DND-41 (cell line): ENCODE measurements at regions not wholly inside any gene's neighbourhood (a gene's known extent, or its start where the extent isn't known, plus 50 kb on each side); places are given as distances from the start of the nearest gene placed in this dataset.

ENCODE experiments used
- ATAC-seq: fragments of 200-7000 bp; cut with Tn5 transposase; 3 replicates; pipeline ENCODE4 v1.9.1; 2021; ENCODE audit warnings: low read depth; ENCODE audit not compliant: insufficient read depth
- DNase-seq: peaks from one replicate; pipeline ENCODE4 v3.0.0-alpha.2; 2020
- H2AFZ ChIP-seq: 2 replicates; pipeline ENCODE4 v1.6.0; 2012; ENCODE audit warnings: low read depth, low read length
- H3K27ac ChIP-seq: 2 replicates; pipeline ENCODE4 v1.5.1; 2012; ENCODE audit warnings: low read length, inconsistent platforms
- H3K27me3 ChIP-seq: fragments of 200-600 bp; sonication (generic); 2 replicates; pipeline ENCODE4 v1.6.0; 2012; ENCODE audit warnings: low read length, mild to moderate bottlenecking, inconsistent platforms; ENCODE audit not compliant: insufficient read depth, poor library complexity
- H3K36me3 ChIP-seq: 2 replicates; pipeline ENCODE4 v1.5.1; 2012; ENCODE audit warnings: low read length, inconsistent platforms; ENCODE audit not compliant: insufficient read depth
- H3K4me1 ChIP-seq: 2 replicates; pipeline ENCODE4 v1.5.1; 2012; ENCODE audit warnings: mild to moderate bottlenecking, low read length; ENCODE audit not compliant: insufficient read depth
- H3K4me2 ChIP-seq: 2 replicates; pipeline ENCODE4 v1.6.0; 2012; ENCODE audit warnings: mild to moderate bottlenecking, moderate library complexity, low read length, inconsistent platforms; ENCODE audit not compliant: insufficient read depth
- H3K4me3 ChIP-seq, 2 experiments: fragments of 200-600 bp in 1 of 2; shearing (Covaris generic) in 1 of 2; 2 replicates each; pipeline ENCODE4 v1.5.1; 2012 to 2016; ENCODE audit warnings: inconsistent platforms in 2 of 2, low read length in 2 of 2, mild to moderate bottlenecking in 2 of 2, low read depth in 1 of 2, moderate library complexity in 1 of 2
- H3K79me2 ChIP-seq: 2 replicates; pipeline ENCODE4 v1.6.0; 2012; ENCODE audit warnings: low read length, inconsistent platforms; ENCODE audit not compliant: insufficient read depth
- H3K9ac ChIP-seq: 2 replicates; pipeline ENCODE4 v1.6.0; 2012; ENCODE audit warnings: low read depth, mild to moderate bottlenecking, inconsistent platforms, low read length, moderate library complexity
- H3K9me3 ChIP-seq: 2 replicates; pipeline ENCODE4 v1.5.1; 2012; ENCODE audit warnings: low read length, moderate library complexity, mild to moderate bottlenecking, inconsistent platforms; ENCODE audit not compliant: insufficient read depth, severe bottlenecking
- H4K20me1 ChIP-seq: 2 replicates; pipeline ENCODE4 v1.6.0; 2012; ENCODE audit warnings: low read length; ENCODE audit not compliant: insufficient read depth
- EZH2 ChIP-seq: IDR thresholded peaks from 3 replicates; pipeline ENCODE4 v1.6.1; 2012; ENCODE audit warnings: borderline replicate concordance, low read depth, mild to moderate bottlenecking, moderate library complexity, low read length, inconsistent platforms; ENCODE audit not compliant: severe bottlenecking
- TF ChIP-seq, protein P1 (sequence below): IDR thresholded peaks from 2 replicates; pipeline ENCODE4 v1.5.1; 2012; ENCODE audit warnings: borderline replicate concordance, low read length, moderate library complexity, mild to moderate bottlenecking; ENCODE audit not compliant: poor library complexity, severe bottlenecking; ENCODE audit errors: extremely low read depth

GRCh38 chr2:118209727-118210126, 121.5 kb downstream of the INSIG2 start:
- DNase-seq (no peak), ATAC-seq (no peak)
- no peak overlapping the region for H3K4me3 ChIP-seq
- TF ChIP-seq, protein P1, sequence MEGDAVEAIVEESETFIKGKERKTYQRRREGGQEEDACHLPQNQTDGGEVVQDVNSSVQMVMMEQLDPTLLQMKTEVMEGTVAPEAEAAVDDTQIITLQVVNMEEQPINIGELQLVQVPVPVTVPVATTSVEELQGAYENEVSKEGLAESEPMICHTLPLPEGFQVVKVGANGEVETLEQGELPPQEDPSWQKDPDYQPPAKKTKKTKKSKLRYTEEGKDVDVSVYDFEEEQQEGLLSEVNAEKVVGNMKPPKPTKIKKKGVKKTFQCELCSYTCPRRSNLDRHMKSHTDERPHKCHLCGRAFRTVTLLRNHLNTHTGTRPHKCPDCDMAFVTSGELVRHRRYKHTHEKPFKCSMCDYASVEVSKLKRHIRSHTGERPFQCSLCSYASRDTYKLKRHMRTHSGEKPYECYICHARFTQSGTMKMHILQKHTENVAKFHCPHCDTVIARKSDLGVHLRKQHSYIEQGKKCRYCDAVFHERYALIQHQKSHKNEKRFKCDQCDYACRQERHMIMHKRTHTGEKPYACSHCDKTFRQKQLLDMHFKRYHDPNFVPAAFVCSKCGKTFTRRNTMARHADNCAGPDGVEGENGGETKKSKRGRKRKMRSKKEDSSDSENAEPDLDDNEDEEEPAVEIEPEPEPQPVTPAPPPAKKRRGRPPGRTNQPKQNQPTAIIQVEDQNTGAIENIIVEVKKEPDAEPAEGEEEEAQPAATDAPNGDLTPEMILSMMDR, result no peak
- no peak for TF ChIP-seq EZH2
- H3K27me3 ChIP-seq, result peaks cover 4% of the 10 kb centered on the region
- no peaks in the 10 kb centered on the region for H3K9me3 ChIP-seq
- no peak overlapping the region for H3K4me2 ChIP-seq
- no peak overlapping the region for H2AFZ ChIP-seq
- H3K27ac ChIP-seq, result no peak overlapping the region
- H4K20me1 ChIP-seq, result no peaks in the 10 kb centered on the region; the same call in 1 of the 2 replicates
- no peaks in the 10 kb centered on the region for H3K36me3 ChIP-seq
- no peaks in the 10 kb centered on the region for H3K4me1 ChIP-seq
- no peak overlapping the region for H3K9ac ChIP-seq
- H3K79me2 ChIP-seq, result no peaks in the 10 kb centered on the region

GRCh38 chr2:118207889-118208288, 119.6 kb downstream of the INSIG2 start:
- no peaks in the 10 kb centered on the region for H3K9me3 ChIP-seq
- no peaks in the 10 kb centered on the region for H3K36me3 ChIP-seq
- no peak overlapping the region for H3K4me2 ChIP-seq
- H3K9ac ChIP-seq, result no peak overlapping the region
- no peaks in the 10 kb centered on the region for H3K4me1 ChIP-seq
- H3K27me3 ChIP-seq, result peaks cover 4% of the 10 kb centered on the region
- no peak overlapping the region for H3K4me3 ChIP-seq
- H3K27ac ChIP-seq, result no peak overlapping the region
- no peaks in the 10 kb centered on the region; the same call in 1 of the 2 replicates for H4K20me1 ChIP-seq
- no peak overlapping the region for H2AFZ ChIP-seq
- no peaks in the 10 kb centered on the region for H3K79me2 ChIP-seq
- DNase-seq (no peak), ATAC-seq (no peak)
- no peak for TF ChIP-seq EZH2
- TF ChIP-seq, protein P1, result no peak

GRCh38 chr2:118202707-118203303, 114.5 kb downstream of the INSIG2 start:
- Histone ChIP-seq H3K27ac (no peak overlapping the region), H3K79me2 (no peaks in the 10 kb centered on the region), H3K36me3 (no peaks in the 10 kb centered on the region), H3K4me1 (no peaks in the 10 kb centered on the region), H2AFZ (no peak overlapping the region), H3K9me3 (no peaks in the 10 kb centered on the region), H3K9ac (no peak overlapping the region), H3K4me3 (no peak overlapping the region), H4K20me1 (no peaks in the 10 kb centered on the region; the same call in 1 of the 2 replicates), H3K4me2 (no peak overlapping the region), H3K27me3 (no peaks in the 10 kb centered on the region)
- peak; percentile 93 for ATAC-seq
- DNase-seq, result peak; percentile 56
- TF ChIP-seq, protein P1, result peak; percentile 93
- no peak for TF ChIP-seq EZH2
